ENCODE measurements at regions not wholly inside any gene's neighbourhood (a gene's known extent, or its start where the extent isn't known, plus 50 kb on each side); places are given as distances from the start of the nearest gene placed in this dataset.

DNA sequence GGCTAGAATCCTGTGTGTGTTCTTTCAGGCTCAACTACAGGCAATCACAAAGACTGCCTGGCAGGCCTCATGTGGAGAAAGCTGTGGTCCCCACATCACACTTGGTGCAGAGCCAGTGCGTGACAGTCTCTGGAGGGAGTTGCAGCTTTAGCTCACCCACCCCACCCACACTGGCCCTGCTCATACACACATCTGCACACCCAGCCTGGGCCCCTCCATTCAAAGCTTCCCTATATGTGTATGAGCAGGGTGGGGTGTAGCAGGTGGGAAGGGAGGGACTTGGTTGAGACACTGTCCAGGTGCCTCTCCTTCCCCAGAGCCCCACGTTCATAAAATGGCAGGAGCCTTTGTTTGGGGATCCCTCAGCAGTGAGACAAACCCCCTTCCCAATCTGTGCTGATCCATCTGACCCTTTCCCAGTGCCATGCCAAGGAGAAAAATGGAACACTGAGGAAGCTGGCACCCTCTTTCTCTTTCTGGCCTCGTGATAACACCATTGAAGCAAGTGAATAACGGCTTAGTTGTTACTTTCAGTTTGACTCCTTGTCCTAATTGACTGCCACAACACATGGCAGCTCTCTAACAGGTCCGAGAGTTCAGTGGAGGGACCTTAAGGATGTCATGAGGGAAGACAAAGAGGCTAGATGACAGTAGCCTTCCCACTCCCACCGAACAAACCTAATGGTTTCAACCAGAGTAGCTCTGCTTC, 53.8 kb upstream of the NRSN1 start:
- no peak for DNase-seq (ENCODE audit: low read depth, low spot score)

DNA sequence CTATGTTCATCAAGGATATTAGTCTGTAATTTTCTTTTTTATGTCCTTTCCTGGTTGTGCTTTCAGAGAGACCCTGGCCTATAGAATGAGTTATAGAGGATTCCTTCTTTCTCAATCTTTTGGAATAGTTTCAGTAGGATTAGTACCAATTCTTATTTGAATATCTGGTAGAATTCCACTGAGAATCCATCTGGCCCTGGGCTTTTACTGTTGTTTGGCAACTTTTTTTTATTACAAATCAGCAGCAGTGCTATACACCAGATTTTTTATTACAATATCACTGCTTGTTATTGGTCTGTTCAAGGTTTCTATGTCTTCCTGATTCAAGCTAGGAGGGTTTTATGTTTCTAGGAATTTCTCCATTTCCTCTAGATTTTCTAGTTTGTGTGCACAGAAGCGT, 50.0 kb upstream of the NRSN1 start:
- DNase-seq (ENCODE audit: low read depth, low spot score), result no peak
